Ovary (tissue), 7 donors: ENCODE measurements at regions not wholly inside any gene's neighbourhood (a gene's known extent, or its start where the extent isn't known, plus 50 kb on each side); places are given as distances from the start of the nearest gene placed in this dataset.

ENCODE experiments used
- DNase-seq, 5 donors: peaks; one replicate each; pipeline ENCODE4 v3.0.0-alpha.2; 2019 to 2020
- H3K27ac ChIP-seq, 2 donors: fragments of 200-600 bp; one replicate each; pipeline versions ENCODE4 v1.5.1 to v1.8.0; 2019 to 2022
- H3K27me3 ChIP-seq: fragments of 200-600 bp; one replicate; pipeline ENCODE4 v1.8.0; 2022
- H3K36me3 ChIP-seq: fragments of 200-600 bp; sonication (generic); one replicate; pipeline ENCODE4 v1.5.1; 2019
- H3K4me1 ChIP-seq: one replicate; pipeline ENCODE4 v1.8.1; 2013; ENCODE audit warnings: mild to moderate bottlenecking, moderate library complexity; ENCODE audit not compliant: insufficient read depth
- H3K4me3 ChIP-seq: fragments of 200-600 bp; sonication (generic); one replicate; pipeline ENCODE4 v1.5.1; 2017
- H3K9me3 ChIP-seq, 2 donors: fragments of 200-600 bp in 1 of 2; sonication (generic) in 1 of 2; one replicate each; pipeline versions ENCODE4 v1.5.1 to v1.8.1; 2013 to 2019; ENCODE audit warnings: mild to moderate bottlenecking in 1 of 2, moderate library complexity in 1 of 2
- CTCF ChIP-seq, 3 donors: fragments of 450-650 bp in 2 of 3; fragments of 200-600 bp in 1 of 3; IDR thresholded peaks; one replicate each; pipeline versions ENCODE4 v1.5.1 to v1.8.0; 2016 to 2022; ENCODE audit warnings: antibody characterized with exemption in 3 of 3, mild to moderate bottlenecking in 1 of 3
- EP300 ChIP-seq: sonication (generic); formaldehyde crosslinking; IDR thresholded peaks from one replicate; pipeline ENCODE4 v1.6.1; 2017; ENCODE audit warnings: antibody characterized with exemption
- POLR2A ChIP-seq: fragments of 450-650 bp; IDR thresholded peaks from one replicate; pipeline ENCODE4 v1.6.1; 2017; ENCODE audit warnings: antibody characterized with exemption, mild to moderate bottlenecking, moderate library complexity
- WGBS, 3 donors: extraction: QIAGEN DNeasy Blood & Tissue Kit in 1 of 3; methylation state at CpG; one replicate each; pipeline versions ENCODE4 v1.1.5 to v1.1.7; 2013 to 2017; 5-methylcytosine and 5-hydroxymethylcytosine counted together
- intact Hi-C, 4 donors: fragments of 100-400 bp; cut with DNase I; formaldehyde crosslinking; loops; one replicate each; pipeline versions ENCODE4 v1.11.0 to v1.15.1; 2022 to 2023
- donor health status: DM: no; HTN: no; CAD: no; lungs with moderate emphysema.
- donor health status: DM: no; HTN: no; CAD: no.
- donor health status: Bipolar disorder and iron deficiency.
- donor health status: DM: no; HTN: no; CAD: no.
- donor health status: DM: yes; HTN: yes; CAD: no.

GRCh38 chr9:87292449-87293191 is 205.0 kb upstream of the DAPK1 start:
- WGBS, 3 donors = 63 to 72% (median 67%) methylated on average over 2 of the region's 2 CpGs

GRCh38 chr9:87294126-87294525 is 203.5 kb upstream of the DAPK1 start:
- Histone ChIP-seq H3K27ac (no peak overlapping the region), H3K36me3 (no peaks in the 10 kb centered on the region), H3K9me3 (no peaks in the 10 kb centered on the region), H3K4me3 (no peak overlapping the region), H3K4me1 (no peaks in the 10 kb centered on the region), H3K27me3 (no peaks in the 10 kb centered on the region)
- no peak for TF ChIP-seq POLR2A
- TF ChIP-seq EP300 = no peak
- TF ChIP-seq CTCF (IDR thresholded peaks at IDR 0.05) = no peak
- WGBS, 3 donors = 85 to 88% (median 86%) methylated on average over 2 of the region's 2 CpGs
- intact Hi-C loops = no loop called here
- no peak for DNase-seq

More at GRCh38 chr9:87292449-87293191, 205.0 kb upstream of the DAPK1 start:
- no peak for DNase-seq
- no peaks in the 10 kb centered on the region for H3K4me1 ChIP-seq
- H3K27ac ChIP-seq = no peak overlapping the region
- no peaks in the 10 kb centered on the region for H3K36me3 ChIP-seq
- no peaks in the 10 kb centered on the region for H3K9me3 ChIP-seq
- no peak overlapping the region for H3K4me3 ChIP-seq
- TF ChIP-seq EP300 (no peak), POLR2A (no peak), CTCF (IDR thresholded peaks at IDR 0.05) (no peak)
- intact Hi-C loops = no loop called here
- H3K27me3 ChIP-seq = no peaks in the 10 kb centered on the region

GRCh38 chr9:87300915-87301314 is 196.8 kb upstream of the DAPK1 start:
- WGBS, 3 donors = 54 to 58% (median 56%) methylated on average over 2 of the region's 2 CpGs
- Histone ChIP-seq H3K36me3 (no peaks in the 10 kb centered on the region), H3K9me3 (no peaks in the 10 kb centered on the region), H3K27me3 (no peaks in the 10 kb centered on the region), H3K4me3 (no peak overlapping the region), H3K27ac (no peak overlapping the region), H3K4me1 (no peaks in the 10 kb centered on the region)
- DNase-seq = no peak
- TF ChIP-seq EP300 = no peak
- TF ChIP-seq CTCF (IDR thresholded peaks at IDR 0.05) = no peak
- TF ChIP-seq POLR2A = no peak
- intact Hi-C loops = no loop called here

GRCh38 chr9:87301371-87301770 is 196.3 kb upstream of the DAPK1 start:
- Histone ChIP-seq H3K4me1 (no peaks in the 10 kb centered on the region), H3K36me3 (no peaks in the 10 kb centered on the region), H3K9me3 (no peaks in the 10 kb centered on the region), H3K4me3 (no peak overlapping the region), H3K27me3 (no peaks in the 10 kb centered on the region), H3K27ac (no peak overlapping the region)
- DNase-seq = no peak
- TF ChIP-seq CTCF (IDR thresholded peaks at IDR 0.05) (no peak), POLR2A (no peak), EP300 (no peak)
- intact Hi-C loops = no loop called here
